ENCODE measurements at regions not wholly inside any gene's neighbourhood (a gene's known extent, or its start where the extent isn't known, plus 50 kb on each side); places are given as distances from the start of the nearest gene placed in this dataset.

DNA sequence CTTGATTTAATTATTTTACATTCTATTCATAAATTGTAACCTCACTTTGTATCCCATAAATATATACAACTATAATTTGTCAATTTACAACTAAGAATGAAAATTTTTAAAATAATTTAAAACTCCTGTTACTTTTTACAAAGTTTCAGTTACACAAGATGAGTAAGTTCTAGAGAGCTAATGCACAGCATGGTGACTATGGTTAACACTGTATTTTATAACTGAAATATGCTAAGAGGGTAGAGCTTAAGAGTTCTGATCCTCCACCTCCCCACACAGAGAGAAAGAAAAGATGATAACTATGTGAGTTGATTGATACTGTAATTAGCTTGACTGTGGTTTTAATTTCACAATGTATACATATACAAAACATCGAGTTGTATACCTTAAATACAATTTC is 412.5 kb upstream of the DDI1 start:
- FAIRE-seq (no peak), DNase-seq (ENCODE audit: insufficient read length, low spot score) (no peak)
- no peak for TF ChIP-seq POLR2A (IDR thresholded peaks at IDR 0.05; ENCODE audit: low read depth, low read length)

DNA sequence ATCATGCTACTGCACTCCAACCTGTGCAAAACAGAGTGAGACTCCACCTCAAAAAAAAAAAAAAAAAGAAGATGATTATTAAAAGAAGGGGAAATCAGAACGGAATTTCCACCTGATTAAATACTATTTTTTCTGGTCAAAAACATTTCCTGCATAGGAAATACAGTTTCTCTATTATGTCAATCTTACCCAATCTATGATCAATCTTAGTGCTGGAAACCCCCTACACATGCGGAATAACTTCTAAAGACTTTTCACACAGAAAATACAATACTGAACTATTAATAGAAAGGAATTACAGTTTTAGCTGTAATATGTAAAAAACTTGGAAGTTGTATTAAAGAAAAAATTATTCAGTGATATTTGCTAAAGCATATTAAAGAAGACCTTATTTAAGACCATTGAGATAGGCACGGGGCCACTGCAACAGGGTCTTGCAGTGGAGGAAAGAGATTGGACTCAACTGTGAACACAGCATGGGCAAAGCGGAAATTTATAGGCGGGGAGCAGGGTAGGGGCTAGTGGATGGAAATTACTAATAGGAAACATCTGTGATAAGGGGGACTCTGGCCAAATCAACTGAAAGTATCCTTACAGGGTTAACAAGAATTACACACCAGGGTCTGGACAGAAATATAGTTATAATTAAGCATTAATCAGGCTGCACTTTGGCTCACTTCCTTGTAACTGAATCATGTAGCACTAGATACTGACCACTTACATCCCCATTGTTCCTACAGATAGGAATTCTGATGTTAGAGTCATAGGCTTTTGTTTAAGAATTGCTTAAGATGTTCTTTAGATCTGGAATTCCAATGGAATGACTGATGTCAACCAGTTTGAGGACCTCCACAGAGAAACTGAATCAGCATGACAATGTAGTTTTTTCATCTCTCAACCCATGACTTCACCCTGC is 411.5 kb upstream of the DDI1 start:
- FAIRE-seq, result peak; percentile 91
- no peak for TF ChIP-seq POLR2A (IDR thresholded peaks at IDR 0.05; ENCODE audit: low read depth, low read length)
- DNase-seq (ENCODE audit: insufficient read length, low spot score), result peak; percentile 12

DNA sequence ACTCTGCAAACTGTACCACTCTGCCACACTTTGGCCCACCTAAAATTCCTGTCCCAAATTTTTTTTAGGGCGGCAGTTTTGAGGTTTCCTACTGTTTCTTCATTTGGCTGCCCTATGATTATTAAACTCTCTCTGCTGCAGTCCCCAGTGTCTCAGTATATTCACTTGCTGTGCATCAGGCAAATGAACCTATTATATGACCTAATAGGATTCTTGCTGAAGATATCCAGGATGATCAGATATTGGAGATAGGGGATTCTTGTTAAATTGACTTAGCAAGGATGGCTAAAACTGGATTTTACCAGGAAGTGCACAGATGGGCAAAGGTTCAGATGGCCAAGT is 410.8 kb upstream of the DDI1 start:
- DNase-seq (ENCODE audit: insufficient read length, low spot score), result no peak
- no peak for FAIRE-seq
- no peak for TF ChIP-seq POLR2A (IDR thresholded peaks at IDR 0.05; ENCODE audit: low read depth, low read length)

DNA sequence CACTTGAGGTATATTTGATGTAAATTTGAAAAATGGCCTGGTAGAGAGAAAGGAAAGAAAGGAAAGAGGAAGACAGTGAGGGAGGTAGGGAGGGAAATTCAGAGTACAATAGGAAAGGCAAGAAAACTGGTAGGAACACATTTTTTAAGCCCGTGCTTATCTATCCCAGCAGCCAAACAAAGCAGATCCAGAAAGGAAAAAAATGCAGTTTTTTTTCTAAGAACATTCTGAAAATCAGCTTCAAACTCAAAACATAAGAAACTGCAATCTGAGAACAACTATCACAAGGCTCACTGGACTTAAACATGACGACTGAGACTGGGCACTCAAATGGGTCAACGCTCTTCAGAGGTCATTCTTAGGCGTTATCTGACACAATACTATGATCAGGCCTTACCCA is 408.3 kb upstream of the DDI1 start:
- no peak for FAIRE-seq
- DNase-seq (ENCODE audit: insufficient read length, low spot score), result no peak
- no peak for TF ChIP-seq POLR2A (IDR thresholded peaks at IDR 0.05; ENCODE audit: low read depth, low read length)

DNA sequence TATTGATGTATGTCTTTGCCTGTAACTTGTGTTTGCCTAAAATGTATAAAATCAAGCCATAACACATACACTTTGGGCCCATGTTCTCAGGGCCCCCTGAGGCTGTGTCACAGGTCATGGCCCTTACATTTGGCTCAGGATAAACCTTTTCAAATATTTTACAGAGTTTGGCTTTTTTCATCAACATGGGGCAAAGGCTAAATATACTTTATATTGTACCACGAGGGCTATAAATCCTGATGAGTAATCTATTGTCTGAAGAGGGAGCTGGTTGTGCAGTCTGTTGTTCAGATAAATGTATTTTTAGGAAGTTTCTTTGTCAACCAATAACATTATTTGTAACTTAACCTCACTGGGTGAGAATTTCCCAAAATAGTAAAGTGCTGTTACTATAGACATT is 404.6 kb upstream of the DDI1 start:
- no peak for TF ChIP-seq POLR2A (IDR thresholded peaks at IDR 0.05; ENCODE audit: low read depth, low read length)
- DNase-seq (ENCODE audit: insufficient read length, low spot score) (no peak), FAIRE-seq (no peak)

DNA sequence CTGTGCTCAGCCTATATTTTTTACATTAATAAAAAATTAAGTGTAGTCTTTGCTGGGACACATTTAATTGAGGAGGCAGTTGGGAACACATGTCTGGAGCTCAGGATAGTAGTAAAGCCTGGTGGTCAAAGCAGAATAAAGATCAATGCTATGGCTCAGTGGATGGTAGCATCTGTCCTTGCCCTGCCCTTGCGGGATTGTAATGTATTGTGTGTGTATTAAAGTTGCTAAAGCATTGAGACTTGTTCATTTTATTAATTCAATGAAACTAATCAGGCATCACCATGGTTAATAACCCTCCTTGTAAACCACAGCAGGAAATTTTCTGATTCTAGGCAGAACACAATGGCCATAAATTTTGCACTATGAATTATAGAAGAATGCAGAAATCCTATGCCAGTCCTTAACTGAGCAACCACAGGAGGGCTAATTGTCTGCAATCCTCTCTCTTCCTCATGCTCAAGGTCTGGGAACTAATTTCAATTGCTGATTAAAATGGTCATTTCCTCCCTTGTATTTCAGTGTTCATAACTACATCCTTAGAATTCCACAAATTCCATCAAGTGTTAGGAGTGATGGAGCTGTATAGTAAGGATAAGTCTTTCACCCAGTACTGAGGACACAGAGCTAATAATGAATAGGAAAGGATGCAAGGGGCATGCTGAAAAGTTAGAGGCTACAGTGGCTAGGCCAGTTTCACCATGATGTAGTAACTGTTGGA is 403.2 kb upstream of the DDI1 start:
- no peak for FAIRE-seq
- no peak for DNase-seq (ENCODE audit: insufficient read length, low spot score)
- no peak for TF ChIP-seq POLR2A (IDR thresholded peaks at IDR 0.05; ENCODE audit: low read depth, low read length)

DNA sequence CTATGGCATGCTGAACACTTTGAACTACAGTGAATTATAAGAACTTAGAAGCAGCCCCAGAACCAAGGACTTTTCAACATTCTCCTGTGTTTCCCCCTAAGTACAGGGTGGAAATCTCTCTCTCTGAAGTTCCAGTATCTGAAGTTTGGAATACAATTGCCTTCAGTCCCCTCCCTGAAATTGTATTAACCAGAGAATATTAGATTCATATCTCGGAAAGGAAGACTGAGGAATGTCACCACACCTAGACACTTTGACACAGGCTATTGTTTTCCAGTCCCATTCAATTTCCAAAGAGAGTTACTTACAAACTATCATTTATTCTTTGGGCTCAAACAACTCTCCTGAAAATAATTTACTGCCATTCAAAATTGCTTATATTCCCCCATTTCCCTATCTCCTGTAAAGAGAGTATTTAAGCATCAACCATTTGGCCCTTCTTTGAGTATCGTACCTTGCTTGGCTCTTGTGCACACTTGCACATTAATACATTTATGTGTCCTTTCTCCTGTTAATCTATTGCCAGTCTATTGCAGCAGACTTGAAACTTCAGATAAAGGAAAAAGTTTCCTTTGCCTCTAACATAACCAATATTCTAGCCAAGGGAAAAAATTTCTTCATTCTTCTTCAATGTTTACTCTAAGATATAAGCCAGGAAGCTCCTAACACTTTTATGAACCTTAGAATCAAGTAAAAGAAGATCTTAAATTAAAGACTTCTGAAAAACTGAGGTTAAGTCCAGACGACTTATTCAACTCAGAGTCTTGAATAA is 402.4 kb upstream of the DDI1 start:
- no peak for FAIRE-seq
- DNase-seq (ENCODE audit: insufficient read length, low spot score), result no peak
- no peak for TF ChIP-seq POLR2A (IDR thresholded peaks at IDR 0.05; ENCODE audit: low read depth, low read length)

DNA sequence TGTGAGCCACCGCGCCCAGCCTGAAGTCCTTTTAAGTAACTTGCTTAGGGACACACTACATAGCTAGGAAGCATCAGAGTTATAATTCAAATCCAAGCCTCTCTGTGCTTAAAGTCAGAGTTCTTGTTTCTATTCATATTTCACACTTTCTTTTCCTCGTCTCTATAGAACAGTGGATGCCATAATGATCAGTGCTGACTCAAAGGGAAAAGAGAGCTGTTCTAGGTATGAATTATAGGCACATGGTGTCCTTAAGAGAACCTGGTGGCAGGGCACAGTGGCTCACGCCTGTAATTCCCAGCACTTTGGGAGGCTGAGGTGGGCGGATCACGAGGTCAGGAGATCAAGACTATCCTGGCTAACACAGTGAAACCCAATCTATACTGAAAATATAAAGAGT is 400.2 kb upstream of the DDI1 start:
- no peak for TF ChIP-seq POLR2A (IDR thresholded peaks at IDR 0.05; ENCODE audit: low read depth, low read length)
- FAIRE-seq (no peak), DNase-seq (ENCODE audit: insufficient read length, low spot score) (no peak)

DNA sequence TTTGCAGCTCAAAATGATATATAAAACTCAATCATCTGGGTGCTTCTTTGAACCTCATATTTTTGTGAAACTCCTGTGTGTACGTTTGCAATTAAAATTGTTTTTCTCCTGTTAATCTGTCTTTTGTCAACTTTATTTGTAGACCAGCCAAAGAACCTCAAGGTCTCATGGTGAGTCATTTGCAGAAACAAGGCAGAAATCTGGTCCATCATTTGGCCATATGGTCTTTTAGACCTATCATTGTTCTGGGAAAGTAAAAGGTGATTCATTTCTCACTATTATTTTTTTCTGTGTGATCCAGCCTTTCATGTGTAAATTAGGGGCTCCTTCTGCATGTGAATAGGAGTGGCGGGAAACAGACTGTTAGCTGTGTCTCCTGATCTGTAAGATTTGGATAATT is 399.1 kb upstream of the DDI1 start:
- FAIRE-seq (no peak), DNase-seq (ENCODE audit: insufficient read length, low spot score) (no peak)
- TF ChIP-seq POLR2A (IDR thresholded peaks at IDR 0.05; ENCODE audit: low read depth, low read length), result no peak

DNA sequence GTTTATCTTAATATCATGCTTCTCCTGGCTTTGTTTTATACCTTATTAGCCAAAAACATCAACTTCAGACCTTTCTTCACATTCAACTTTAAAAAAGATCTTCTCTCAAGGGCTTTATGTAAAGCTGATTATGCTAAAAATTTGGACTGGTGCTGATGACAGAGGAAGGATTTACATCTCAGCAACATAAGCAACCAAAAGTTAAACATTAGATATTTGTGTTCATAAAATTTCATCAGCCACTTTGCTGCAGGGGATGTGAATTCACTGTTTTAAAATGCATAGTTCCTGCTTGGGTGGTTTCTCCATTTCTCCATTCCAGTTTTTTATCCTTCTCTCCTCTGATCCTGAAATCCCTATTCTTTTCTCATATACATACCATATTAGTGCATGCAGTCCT is 398.6 kb upstream of the DDI1 start:
- DNase-seq (ENCODE audit: insufficient read length, low spot score), result no peak
- no peak for FAIRE-seq
- no peak for TF ChIP-seq POLR2A (IDR thresholded peaks at IDR 0.05; ENCODE audit: low read depth, low read length)

DNA sequence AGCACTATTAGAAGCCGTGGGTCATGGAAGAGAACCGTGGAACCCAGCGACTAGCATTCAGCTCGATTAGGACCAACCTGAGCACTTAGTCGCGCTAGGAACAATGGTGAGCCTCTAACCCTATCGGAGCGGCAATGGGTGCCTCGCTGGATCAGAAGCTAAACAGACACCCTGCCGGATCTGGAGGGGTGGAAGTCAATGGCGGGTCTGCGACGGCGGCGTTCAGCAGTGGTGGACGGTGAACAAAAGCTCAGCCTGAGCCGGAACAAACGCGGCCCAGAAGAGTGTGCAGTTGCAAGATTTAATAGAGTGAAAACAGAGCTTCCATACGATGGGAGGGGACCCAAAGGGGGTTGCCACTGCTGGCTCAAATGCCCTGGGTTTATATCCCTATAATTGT is 391.8 kb upstream of the DDI1 start:
- DNase-seq (ENCODE audit: insufficient read length, low spot score) (no peak), FAIRE-seq (no peak)
- TF ChIP-seq POLR2A (IDR thresholded peaks at IDR 0.05; ENCODE audit: low read depth, low read length), result no peak

DNA sequence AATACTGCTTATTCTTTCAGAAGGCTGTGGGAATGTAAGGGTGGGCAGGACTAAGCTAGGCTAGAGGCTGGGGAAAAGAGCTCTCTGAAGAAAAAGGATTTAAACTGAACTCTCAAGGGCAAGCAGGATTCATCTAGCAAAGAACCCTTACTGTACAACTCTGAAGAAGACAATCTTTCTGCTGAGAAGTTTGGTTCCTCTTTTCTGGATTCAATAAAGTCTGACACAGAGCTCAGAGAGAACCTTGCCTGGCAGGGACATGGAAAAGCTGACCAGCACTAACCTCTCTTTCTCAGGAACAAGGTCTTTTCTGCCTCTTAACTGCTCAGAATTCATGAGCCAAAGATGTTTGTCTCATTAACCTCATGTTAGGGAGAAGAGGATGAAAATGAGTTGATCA is 388.4 kb upstream of the DDI1 start:
- FAIRE-seq, result no peak
- TF ChIP-seq POLR2A (IDR thresholded peaks at IDR 0.05; ENCODE audit: low read depth, low read length), result no peak

DNA sequence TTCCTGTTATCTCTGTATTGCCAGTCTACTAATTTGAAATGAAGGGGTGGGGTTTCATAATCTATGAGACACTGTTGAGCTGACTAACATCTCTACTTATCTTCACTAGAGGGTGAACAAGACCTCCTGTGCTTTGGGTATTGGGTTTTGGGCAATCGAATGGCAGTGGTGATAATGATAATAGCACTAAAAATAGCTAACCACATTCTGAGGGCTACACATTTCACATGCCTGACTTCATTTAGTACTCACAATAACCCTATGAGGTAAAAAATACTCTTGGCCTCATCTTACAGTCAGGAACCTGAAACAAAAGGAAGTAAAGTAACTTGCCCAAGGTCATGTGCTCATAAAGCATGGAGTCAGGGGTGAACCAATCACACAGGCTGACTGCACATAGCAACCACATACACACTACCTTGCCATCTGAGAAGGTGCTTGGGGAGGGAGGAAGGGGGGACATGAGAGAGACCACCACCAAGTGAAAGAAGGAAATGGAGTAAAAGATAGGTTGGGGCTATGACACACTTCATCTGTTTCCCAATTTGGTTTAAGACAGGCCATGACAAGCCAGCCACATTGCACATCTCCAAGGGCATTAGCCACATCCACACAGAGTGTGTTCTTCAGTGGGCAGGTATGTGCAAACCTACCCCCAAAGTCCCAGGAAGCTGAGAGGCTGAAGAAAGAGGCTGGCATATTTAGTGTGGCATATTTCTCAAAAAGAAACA is 387.6 kb upstream of the DDI1 start:
- no peak for TF ChIP-seq POLR2A (IDR thresholded peaks at IDR 0.05; ENCODE audit: low read depth, low read length)
- FAIRE-seq, result no peak
- no peak for DNase-seq (ENCODE audit: insufficient read length, low spot score)

More for the DNA sequence above, 388.4 kb upstream of the DDI1 start:
- DNase-seq (ENCODE audit: insufficient read length, low spot score), result no peak
